AG20443 (cell line): ENCODE measurements at regions not wholly inside any gene's neighbourhood (a gene's known extent, or its start where the extent isn't known, plus 50 kb on each side); places are given as distances from the start of the nearest gene placed in this dataset.
"Not testable (repeated sequence)": the region's sequence is repeated elsewhere in the genome, so short reads cannot be mapped to it uniquely, and the experiment has no call there.

Experiments used
- DNase-seq: peaks from one replicate; pipeline ENCODE4 v3.0.0; 2012; ENCODE audit warnings: low spot score, mixed read lengths

DNA sequence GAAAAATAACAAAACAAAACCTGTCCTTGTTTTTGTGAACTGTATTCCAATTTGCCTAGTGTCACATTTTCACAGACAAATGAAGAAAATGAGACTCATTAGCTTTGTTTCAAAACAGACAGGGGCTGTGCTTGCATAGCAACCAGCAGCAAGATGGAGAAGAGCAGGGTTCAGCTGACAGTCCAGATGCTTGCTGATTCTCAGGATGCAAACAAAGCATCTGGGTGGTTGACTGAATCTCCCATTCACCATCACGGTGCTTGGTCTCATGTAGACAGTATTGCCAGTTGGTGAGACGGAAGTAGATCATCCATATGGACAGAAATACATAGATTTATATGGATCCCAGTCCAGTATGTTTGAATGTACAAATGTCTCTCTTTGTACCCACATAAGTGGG, 326.8 kb downstream of the CCDC85A start:
- DNase-seq = no peak

DNA sequence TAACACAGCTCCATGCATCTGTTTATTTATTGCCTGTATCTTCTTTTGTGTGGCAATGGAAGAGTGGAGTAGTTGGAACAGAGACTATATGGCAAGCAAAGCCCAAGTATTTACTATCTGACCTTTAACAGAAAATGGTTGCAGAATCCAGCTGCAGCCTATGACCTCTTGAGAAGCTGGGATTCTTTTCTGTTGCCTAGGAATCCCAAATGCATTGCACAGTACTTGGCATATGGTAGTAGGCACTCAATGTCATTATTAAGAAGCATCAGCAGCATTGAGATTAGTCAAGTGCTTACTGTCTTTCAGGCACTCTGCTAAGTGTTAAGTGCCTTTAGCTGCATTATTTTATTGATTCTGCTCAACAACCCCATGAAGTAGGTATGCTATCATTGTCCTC, 331.6 kb downstream of the CCDC85A start:
- no peak for DNase-seq

DNA sequence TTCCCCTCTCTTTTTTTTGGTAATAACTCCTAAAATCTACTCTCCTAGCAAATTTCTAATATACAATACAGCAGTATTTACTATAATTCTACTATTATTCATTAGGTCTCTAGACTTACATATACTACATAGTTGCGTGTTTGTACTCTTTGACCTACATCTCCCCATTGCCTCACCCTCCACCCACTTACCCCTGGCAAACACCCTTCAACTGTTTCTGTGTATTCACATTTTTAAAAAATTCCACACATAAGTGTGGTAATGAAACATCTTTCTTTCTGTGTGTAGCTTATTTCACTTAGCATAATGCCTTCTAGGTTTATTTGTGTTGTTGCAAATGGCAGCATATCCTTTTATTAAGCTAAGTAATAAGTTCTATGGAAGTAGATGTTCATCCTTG, 336.0 kb downstream of the CCDC85A start:
- DNase-seq = no peak

DNA sequence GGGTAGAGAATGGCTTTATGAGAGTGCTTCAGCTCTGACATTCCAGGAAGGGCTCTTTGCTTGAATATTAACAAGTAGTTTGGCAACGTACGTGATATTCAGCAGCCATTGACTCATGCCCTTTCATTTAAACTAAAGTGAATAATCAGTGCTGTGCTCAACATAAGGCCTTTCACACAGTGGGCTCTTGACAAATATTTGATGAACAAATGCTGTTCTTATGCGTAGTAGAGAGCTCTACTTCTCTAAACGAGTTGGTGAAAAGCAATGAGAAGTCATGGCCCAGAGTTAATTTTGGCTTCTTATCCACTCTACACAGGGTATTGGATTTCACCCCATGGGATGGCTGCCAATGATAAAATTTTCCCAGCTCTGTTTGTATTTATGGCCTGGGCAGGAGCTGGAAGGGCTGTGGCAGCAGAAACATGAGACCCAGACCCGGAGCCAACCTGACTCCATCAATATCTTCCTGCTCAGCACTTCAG, 338.9 kb downstream of the CCDC85A start:
- DNase-seq = no peak

DNA sequence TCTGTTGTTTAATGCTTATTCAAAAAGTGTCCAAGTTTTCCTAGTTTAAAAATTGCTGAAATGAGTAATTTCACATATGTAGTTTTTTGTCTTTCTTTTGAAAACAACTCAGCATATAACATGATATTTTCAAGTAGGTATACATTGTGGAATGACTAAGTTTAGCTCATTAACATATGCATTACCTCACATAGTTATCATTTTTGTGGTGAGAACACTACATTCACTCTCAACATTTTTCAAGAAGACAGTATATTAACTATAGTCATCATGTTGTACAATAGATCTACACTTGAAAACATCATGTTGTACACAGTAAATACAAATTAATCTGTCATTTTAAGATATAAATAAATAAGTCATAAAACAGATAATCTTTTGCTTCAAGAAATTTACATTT, 340.0 kb downstream of the CCDC85A start:
- DNase-seq = no peak

DNA sequence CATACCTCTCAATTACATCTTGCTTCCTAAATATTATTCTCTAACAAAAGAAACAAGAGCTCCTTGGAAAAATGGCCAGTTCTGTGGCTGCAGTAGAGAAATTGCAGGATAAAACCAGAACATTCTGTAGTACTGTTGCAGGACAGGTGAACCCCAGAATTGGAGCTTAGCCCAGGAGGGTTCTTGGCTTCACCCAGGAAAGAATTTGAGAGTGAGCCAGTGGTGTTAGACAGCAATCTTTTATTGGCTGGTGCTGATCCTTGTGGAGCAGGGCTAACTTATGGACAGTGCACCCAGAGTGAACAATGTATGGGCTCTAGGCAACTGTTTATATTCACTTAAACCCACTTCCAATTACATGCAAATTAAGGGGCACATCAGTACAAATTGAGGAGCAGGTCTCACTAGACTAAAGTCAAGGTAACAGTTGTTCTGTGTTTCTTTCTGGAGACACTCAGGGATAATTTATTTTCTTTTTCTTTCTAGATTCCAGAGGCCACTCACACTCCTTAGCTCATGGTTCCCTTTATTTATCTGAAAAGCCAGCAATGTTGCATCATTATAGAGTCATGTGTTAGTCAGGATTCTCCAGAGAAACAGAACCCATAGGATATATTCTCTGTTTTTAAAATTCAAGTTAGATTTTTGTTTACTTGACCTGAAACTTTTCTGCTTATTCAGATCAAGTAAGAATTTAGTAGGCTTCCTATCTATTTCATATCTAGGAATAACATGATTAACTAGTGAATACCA, 348.1 kb downstream of the CCDC85A start:
- no peak for DNase-seq

DNA sequence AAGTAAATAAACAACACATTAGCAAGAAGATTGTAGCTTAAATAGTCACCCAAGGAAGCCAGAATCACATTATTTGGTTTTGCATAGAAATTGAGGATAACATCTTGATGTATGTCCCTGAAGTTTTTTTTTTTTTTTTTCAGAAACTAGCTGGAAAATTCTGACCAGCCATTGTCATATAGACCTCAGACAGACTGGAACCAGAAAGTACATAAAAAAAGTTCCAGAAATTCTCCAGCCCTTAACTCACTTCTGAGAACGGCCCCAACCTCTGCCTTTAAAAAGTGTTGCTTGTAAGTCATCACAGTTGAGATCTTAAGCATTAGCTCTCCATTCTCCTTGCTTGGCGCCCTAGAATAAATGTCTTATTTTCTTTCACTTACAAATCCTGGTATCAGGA, 350.5 kb downstream of the CCDC85A start:
- DNase-seq = peak; percentile 18

DNA sequence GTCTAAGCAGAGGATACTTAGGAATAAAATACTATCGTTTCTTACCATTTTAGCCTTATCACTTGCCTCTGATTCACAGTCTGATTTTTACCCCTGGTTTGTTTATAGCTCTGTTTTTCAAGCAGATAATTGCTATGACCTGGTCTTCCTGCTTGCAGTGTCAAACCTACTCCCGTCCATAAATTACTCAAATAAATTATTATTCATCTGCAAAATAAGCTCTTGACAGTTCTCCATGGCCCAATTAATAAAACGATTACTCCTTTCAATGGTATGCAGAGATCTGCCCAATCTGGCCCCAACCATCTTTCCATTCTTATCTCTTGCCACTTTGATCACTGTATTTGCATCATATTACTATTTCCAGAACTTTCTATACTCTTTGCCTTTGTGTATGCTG, 354.0 kb downstream of the CCDC85A start:
- no peak for DNase-seq

DNA sequence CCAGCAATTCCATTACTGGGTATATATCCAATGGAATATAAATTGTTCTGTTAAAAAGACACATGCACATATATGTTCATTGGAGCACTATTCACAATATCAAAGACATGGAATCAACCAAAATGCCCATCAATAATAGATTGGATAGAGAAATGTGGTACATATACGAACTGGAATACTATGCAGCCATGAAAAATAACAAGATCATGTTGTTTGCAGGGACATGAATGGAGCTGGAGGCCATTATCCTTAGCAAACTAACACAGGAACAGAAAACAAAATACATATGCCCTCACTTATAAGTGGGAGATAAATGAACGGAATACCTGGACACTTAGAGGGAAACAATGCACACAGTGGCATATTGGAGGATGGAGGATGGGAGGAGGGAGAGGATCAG, 355.8 kb downstream of the CCDC85A start:
- no peak for DNase-seq

DNA sequence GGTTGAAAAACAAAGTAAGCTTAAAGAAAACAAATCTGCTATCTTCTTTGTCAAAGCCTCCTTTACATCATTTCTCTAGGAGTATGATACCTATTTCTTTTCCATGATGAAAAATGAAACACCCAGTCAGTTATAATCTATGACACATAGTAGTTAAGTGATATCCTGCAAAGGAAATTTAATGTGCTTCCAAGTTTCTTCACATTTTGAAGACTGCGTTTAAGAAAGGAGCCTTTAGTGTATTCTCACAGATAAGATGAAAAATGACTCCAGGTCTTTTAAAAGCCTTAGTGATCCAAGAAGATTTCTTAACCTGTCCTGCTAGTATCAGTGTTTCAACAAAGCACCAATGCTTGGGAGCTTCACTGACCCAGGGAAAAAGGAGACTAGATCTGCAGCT, 356.7 kb downstream of the CCDC85A start:
- no peak for DNase-seq

DNA sequence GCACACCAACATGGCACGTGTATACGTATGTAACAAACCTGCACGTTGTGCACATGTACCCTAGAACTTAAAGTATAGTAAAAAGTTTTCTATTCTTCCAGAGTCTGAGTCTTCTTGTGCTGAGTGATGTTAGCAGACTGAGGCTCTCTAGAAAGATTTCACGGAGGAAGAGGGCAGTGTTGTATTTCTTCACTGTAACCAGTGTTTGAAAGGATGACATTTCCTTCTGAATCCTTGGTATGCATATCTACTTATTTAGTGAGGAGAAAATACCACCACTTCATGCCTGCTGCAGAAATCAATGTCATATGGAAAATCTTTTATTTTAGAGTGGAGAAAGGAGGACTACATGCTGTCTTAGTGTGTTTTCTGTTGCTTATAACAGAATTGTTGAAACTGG, 357.1 kb downstream of the CCDC85A start:
- DNase-seq = no peak

DNA sequence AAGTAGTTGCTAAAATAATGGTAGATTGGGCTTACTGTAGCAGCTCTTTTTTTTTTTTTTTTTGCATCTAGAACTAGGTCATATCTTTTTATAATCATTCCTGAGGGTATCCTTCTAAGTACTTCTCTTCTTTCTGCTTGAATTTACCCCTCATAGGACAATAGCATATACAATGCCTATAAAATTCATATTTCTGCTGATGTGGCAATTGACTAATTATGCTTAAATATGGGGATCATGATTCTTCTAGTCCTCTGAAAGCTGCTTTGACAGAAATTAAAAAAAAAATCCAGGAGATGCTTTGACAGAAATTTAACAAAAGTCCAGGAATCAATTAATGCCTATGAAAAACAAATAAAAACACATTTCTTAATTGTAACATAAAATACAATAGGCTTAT, 358.4 kb downstream of the CCDC85A start:
- DNase-seq = no peak

DNA sequence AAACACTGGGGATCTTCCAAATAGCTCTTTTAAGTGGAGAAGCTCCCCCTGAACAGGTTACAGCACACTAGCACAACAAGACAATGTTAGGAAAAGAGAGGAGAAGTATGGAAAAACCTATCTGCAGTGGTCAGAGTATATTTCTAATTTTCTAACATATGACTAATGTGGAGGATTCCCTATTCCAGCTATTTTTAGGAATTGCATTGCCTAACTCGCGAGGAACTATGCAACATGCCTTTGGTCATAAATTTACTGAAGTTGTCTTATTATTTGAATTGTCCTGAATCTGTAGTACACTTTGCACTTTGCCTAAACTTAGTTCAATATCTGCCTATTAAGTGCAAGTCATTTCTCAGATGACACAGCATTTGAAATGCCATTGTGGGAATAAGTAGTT, 381.4 kb downstream of the CCDC85A start:
- no peak for DNase-seq

DNA sequence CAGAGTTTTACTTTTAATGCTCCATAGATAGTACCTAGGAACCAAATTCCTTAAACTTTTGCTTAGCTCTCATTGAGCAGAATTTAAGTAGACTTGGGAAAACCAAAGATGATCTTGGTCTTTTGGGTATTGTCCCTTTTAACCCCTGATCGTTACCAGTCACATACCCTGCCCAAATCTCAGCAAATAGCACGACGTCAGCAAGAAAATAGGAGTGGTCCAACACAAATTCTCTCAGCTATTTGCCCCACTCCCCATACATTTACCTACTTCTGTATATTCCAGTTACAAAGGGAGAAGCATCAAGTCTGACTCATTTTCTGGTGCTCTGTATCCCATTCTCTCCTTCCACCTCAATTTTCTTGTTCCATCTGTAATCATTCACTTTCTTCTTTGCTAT, 387.3 kb downstream of the CCDC85A start:
- no peak for DNase-seq

DNA sequence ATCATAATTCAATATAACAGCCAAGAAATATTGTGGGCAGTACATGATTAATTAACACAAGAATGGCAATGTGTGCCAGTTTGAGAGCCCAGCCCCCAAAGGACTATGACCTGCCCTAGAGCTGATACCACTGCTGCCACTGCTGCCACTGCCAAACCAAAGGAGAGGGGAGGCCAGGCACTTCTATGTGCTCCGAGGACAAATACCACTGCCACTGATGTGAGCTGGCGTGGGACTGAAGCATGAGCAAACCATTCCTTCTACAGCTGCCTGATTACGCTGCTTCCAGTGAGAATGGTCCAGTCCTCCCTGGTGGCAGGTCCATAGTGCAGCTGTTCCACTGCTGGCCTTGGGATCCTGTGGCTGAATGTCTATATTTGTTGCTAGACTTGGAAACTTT, 392.2 kb downstream of the CCDC85A start:
- DNase-seq = no peak

DNA sequence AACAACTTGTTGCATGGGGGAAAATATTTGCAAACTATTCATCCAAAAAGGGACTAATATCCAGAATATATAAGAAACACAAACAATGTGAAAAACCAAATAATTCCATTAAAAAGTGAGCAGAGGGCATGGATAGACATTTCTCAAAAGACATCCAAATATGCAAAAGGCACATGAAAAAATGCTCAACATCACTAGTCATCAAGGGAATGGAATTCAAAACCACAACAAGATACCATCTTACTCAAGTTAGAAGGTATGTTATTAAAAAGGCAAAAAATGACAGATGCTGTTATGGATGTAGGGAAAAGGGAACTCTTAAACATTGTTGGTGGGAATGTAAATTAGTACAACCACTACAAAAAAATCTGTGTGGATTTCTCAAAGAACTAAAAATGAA, 396.5 kb downstream of the CCDC85A start:
- DNase-seq = no peak

DNA sequence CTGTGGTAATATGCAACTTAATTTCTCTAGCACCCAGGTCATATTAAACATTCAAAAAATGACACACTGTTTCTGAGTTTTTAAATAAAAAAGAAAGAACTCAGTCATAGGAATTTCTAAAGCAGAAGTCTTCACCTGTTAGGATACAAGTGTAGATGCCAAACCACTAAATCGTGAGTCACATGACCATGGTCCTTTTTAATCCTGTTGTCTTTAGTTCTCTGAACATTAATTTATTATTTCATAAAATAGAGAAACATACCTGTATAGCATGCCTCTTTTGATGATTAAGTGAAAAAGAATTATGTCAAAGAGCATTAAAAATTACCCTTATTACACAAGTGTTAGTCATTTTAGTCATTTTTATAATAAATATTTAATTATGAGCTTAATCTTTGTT, 398.8 kb downstream of the CCDC85A start:
- no peak for DNase-seq

DNA sequence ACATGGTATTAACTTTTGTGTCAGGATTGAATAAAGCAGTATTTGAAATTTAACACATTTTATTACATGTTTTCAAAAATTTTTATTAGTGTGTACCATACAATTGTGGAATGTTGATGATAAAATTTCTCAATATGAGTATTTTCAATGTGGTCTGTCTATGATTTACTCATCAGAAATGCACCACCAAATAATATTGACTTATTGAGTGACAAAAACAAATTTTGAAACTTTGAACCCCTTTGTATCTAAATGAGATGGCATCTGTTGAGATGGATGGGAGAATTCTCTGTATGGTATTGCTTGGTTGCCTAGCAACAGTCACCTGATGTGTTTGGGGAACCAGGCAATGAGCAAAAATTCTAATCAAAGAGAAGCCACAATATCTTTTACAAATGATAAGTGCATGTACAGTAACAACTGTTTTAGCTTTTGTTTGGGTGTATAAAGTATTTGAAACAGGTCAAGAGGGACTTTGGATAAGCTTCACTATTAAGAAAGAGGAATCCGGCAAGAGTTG, 400.1 kb downstream of the CCDC85A start:
- DNase-seq = no peak

DNA sequence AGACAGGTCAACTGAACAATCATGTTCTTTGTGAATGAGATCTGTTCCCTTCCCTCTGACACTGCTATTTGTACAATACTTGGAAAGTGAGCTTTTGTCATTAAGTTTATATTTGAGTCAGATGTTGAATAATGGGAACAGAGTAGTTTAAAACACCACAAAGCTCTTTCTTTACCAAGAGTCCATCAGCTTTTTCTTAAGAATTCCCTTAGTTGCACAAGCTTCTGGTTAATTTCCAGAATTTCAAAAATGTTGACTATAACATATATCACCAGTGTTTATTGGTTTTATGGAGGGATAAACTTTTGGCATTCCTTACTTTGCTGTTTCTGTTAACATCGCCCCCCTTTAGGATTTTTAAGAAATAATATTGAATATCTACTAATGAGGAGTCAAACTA, 403.7 kb downstream of the CCDC85A start:
- no peak for DNase-seq

DNA sequence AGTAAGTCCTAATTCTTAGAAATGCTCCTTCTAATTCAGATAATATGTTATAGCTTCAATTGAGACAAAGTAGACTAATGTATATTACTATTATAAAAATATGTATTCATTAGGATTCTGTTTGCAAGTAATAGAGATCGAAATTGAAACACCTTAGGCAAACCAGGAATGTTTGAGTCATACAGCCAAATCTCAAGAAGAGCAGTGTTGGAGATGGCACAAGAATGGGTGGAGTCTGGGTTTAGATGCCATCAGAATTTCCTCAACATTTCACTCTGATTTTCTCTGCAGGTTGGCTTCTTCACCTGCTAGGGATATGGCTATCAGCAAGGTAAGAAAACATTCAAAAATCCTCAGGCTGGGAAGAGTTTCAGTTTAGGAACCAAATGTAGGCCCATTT, 405.4 kb downstream of the CCDC85A start:
- DNase-seq = no peak

DNA sequence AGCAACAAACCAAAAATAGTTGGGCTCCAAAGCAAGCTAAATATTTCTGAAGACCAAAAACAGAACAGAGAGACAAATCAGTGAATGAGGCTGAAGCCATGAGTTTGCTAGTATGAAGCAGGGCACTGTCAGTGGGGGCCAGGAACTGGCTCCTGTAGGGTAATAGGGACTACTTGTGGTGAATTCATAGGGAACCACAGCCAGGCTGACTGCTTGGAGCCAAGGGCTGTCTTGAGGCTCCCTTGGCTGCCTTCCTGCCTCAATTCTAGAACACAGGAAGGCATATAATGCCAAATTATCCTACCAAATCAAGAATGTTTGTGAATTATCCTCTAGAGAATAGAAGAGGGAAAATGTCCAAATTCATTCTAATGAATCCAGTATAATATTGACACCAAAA, 406.0 kb downstream of the CCDC85A start:
- no peak for DNase-seq

DNA sequence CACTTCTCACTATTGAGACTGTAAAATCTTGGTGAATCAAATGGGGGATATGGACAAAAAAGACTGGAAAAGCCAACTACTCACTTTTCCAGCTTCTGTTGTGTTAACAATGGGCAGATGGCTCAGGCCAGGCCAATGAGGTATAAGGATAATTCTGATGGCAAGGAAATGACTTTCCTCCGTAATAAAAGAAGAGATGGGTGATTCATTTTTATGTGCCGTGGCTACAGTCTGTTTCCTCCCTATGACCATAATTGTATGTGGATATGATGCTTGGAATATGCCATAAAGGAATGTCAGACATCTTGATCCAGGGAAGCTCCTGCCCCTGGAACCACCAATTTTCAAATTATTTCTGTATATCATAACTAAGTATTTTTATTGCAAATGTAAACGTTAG, 406.8 kb downstream of the CCDC85A start:
- DNase-seq = no peak

DNA sequence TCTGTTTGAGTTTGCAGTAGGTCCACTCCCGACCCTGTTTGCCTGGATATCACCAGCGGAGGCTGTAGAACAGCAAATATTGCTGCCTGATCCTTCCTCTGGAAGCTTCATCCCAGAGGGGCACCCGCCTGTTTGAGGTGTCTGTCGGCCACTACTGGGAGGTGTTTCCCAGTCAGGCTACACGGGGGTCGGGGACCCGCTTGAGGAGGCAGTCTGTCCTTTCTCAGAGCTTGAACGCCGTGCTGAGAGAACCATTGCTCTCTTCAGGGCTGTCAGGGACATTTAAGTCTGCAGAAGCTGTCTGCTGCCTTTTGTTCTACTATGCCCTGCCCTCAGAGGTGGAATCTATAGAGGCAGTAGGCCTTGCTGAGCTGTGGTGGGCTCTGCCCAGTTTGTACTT, 422.3 kb downstream of the CCDC85A start:
- DNase-seq = not testable (repeated sequence)

DNA sequence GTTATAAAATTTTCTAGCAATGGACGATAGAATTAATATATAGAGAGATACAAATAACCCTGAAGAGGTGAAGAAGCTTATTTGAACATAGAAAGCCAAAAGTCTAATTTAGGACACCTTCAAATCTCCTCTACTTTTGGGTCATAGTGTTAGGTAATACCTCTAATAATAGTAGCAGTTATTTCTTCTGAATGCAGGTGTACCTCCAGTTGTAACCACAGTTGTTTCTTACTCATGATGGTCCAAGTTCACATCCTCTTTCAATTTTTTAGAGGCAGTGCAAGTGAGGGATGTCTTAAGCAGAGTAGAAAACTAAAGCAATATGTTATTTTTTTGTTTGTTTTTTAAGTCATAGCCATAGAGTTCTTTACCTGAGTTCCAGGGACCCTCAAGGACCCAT, 429.5 kb downstream of the CCDC85A start:
- DNase-seq = no peak
